Calu3 (cell line): ENCODE measurements at regions not wholly inside any gene's neighbourhood (a gene's known extent, or its start where the extent isn't known, plus 50 kb on each side); places are given as distances from the start of the nearest gene placed in this dataset.
A peak's percentile ranks its signal among the peaks of the same experiment; 100 is the strongest.

ENCODE experiments used
- BruUV-seq: library from RNA; stranded (reverse); fragments of 400-500 nt; replicated peaks from 2 replicates; lab custom pipeline; 2021; lab: Mats Ljungman, UMichigan
- CTCF ChIA-PET: fragments of 300-600 bp; sonication (Branson Sonifier 250); formaldehyde crosslinking; loops from one replicate; lab custom pipeline; 2022; ENCODE audit warnings: antibody characterized with exemption; lab: Charles Lee
- DNase-seq: peaks from one replicate; pipeline ENCODE4 v3.0.0; 2022
- H3K27ac Mint-ChIP-seq: one replicate; pipeline ENCODE4 v1.8.0; 2022; ENCODE audit warnings: mixed read lengths; ENCODE audit not compliant: unreplicated experiment
- H3K27me3 Mint-ChIP-seq: one replicate; pipeline ENCODE4 v1.8.0; 2022; ENCODE audit warnings: mixed read lengths; ENCODE audit not compliant: unreplicated experiment
- H3K36me3 Mint-ChIP-seq: one replicate; pipeline ENCODE4 v1.8.0; 2022; ENCODE audit warnings: mild to moderate bottlenecking, moderate library complexity, mixed read lengths; ENCODE audit not compliant: insufficient read depth, unreplicated experiment
- H3K4me1 Mint-ChIP-seq: one replicate; pipeline ENCODE4 v1.8.0; 2022; ENCODE audit warnings: mild to moderate bottlenecking, low read depth, mixed read lengths; ENCODE audit not compliant: unreplicated experiment
- H3K4me3 Mint-ChIP-seq: one replicate; pipeline ENCODE4 v1.8.0; 2022; ENCODE audit warnings: mild to moderate bottlenecking, low read depth, moderate library complexity, mixed read lengths; ENCODE audit not compliant: unreplicated experiment
- H3K9me3 Mint-ChIP-seq: one replicate; pipeline ENCODE4 v1.8.0; 2022; ENCODE audit warnings: low read depth, mixed read lengths; ENCODE audit not compliant: unreplicated experiment
- intact Hi-C: fragments of 100-400 bp; cut with micrococcal nuclease; formaldehyde crosslinking; loops from one replicate; pipeline ENCODE4 v1.10.0; 2022; ENCODE audit not compliant: unreplicated experiment
- TF ChIP-seq, protein P1 (sequence below): fragments of 200-600 bp; IDR thresholded peaks from one replicate; pipeline ENCODE4 v1.8.0; 2022; ENCODE audit warnings: antibody characterized with exemption; ENCODE audit not compliant: unreplicated experiment

DNA sequence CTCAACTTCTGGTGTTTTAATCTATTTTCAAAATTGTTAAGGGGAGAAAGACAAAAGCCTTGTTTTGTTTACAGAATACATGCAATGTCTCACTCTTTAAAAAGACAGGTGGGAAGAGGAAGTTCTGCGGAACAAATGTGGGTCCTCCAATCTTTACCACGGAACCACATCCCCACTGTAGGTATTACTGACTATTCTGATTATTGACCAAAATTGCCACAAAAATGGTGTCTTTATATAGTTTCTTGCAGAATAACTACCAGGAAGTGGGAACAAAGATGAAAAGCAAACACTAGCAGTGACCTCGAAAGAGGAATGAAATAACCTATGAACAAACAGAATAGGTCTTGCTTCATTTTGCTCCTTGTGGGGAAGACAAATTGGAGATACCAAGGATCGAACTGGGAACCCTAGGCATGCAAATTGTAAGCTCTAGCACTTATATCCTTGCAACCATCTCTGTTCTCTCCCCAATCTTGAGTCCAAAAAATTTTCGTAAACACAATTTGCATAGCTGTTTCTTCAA, 106.7 kb downstream of the GPX5 start:
- Mint-ChIP-seq H3K4me1 (peaks cover 14% of the 10 kb centered on the region), H3K4me3 (no peak overlapping the region), H3K9me3 (no peaks in the 10 kb centered on the region), H3K27ac (no peak overlapping the region), H3K27me3 (peaks cover 33% of the 10 kb centered on the region), H3K36me3 (peaks cover 5% of the 10 kb centered on the region)
- CTCF ChIA-PET, result no interaction called here
- TF ChIP-seq, protein P1, sequence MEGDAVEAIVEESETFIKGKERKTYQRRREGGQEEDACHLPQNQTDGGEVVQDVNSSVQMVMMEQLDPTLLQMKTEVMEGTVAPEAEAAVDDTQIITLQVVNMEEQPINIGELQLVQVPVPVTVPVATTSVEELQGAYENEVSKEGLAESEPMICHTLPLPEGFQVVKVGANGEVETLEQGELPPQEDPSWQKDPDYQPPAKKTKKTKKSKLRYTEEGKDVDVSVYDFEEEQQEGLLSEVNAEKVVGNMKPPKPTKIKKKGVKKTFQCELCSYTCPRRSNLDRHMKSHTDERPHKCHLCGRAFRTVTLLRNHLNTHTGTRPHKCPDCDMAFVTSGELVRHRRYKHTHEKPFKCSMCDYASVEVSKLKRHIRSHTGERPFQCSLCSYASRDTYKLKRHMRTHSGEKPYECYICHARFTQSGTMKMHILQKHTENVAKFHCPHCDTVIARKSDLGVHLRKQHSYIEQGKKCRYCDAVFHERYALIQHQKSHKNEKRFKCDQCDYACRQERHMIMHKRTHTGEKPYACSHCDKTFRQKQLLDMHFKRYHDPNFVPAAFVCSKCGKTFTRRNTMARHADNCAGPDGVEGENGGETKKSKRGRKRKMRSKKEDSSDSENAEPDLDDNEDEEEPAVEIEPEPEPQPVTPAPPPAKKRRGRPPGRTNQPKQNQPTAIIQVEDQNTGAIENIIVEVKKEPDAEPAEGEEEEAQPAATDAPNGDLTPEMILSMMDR, result no peak
- intact Hi-C loops, result no loop called here
- BruUV-seq, result no TSS peak
- no peak for DNase-seq

DNA sequence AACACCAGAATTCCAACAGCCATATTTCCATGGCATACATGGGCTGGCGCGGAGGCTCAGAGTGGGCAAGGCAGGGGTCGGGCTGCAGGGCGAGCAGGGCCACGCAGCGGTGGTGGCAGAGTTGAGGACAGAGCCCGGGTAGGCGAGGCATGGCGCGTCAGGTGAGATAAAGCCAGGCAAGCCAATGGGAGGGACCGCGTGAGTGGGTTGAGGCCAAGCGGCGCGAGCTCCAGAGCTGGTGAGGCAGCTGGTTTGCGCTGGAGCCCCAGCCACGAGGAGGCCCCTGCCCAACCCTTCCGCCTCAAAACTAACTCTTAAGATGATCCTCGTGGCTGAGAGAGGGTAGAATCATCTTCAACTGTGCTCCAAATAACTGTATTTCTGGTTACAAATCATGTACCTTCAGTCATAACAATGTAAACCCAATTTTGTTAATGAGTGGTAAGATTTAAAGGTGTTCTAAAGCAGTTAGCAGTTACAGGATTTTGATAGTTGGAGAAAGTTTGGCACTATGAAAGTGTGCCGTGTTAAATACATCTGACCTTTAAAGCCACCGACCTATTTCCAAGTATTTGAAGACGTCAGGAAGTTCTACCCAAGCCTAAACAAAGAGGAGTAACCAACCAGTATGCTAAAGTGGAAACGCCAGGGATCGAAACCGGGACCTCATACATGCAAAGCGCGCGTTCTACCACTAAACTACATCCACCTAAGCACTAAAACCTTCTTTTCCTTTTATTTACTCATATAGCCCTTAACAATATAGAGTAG, 107.9 kb downstream of the GPX5 start:
- intact Hi-C loops, result no loop called here
- BruUV-seq, result no TSS peak
- TF ChIP-seq, protein P1, result no peak
- no peak for DNase-seq
- Mint-ChIP-seq H3K9me3 (no peaks in the 10 kb centered on the region), H3K27me3 (peaks cover 37% of the 10 kb centered on the region), H3K4me1 (peaks cover 14% of the 10 kb centered on the region), H3K4me3 (no peak overlapping the region), H3K27ac (no peak overlapping the region), H3K36me3 (peaks cover 5% of the 10 kb centered on the region)
- CTCF ChIA-PET, result no interaction called here

DNA sequence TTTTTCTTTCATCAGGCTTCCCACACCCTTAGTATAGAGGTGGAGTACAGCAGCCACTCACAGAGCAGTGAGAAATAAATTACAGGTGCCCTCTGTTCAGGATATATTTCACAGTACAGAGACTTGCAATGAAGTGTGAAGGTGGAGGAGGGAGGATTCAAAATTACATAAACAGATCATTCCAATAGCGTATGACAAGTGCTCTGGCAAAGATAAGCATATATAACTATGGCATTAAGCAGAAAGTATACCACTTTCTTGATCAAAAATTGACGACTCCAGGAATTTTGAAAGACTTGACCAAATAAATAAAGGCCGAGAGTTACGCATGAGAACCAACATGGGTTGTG, 108.7 kb downstream of the GPX5 start:
- BruUV-seq, result no TSS peak
- intact Hi-C loops, result no loop called here
- DNase-seq, result no peak
- no peak overlapping the region for H3K27ac Mint-ChIP-seq
- H3K9me3 Mint-ChIP-seq, result no peaks in the 10 kb centered on the region
- TF ChIP-seq, protein P1, result no peak
- H3K36me3 Mint-ChIP-seq, result peaks cover 5% of the 10 kb centered on the region
- H3K4me3 Mint-ChIP-seq, result peak overlapping the region; percentile 70
- peaks cover 37% of the 10 kb centered on the region for H3K27me3 Mint-ChIP-seq
- H3K4me1 Mint-ChIP-seq, result peaks cover 14% of the 10 kb centered on the region
- CTCF ChIA-PET, result no interaction called here

DNA sequence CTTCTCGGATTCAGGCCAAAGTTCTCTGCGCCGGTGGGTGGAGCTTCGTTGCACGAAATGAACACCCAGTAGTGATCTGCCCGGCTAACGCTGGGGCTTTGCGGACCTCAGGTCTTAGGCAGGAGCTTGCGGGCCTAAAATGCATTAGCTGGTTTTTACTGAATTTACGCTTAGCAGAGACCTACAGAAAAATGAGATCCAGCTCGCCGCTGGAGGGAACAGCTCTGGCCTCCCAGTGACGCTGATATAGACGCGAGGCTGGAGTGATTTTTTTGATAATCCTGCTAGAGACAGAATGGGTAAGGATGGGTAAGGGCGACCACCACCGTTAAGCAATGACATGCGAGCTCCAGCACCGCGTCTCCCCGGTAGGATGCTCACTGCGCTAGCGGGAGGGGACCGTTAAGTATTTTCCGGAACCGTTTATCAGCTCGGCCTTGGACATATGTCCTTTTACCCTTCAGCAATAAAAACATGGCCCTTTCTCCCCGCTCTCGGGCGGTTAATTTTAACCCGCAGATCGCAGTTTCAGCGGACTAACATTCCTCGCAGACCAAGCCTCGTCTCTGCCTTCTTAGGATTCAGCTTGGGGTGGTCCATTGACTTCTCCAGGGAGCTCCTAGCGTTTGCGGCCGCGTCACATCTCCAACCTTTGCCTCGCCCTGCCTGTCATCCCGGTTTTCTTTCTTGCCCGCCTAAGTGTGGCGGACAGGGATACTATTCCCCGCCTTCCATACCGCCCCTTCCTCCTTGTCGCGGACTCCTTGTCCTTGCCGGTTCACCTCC, 109.3 kb downstream of the GPX5 start:
- peaks cover 5% of the 10 kb centered on the region for H3K36me3 Mint-ChIP-seq
- CTCF ChIA-PET, result no interaction called here
- intact Hi-C loops, result no loop called here
- peaks cover 37% of the 10 kb centered on the region for H3K27me3 Mint-ChIP-seq
- H3K4me1 Mint-ChIP-seq, result peaks cover 14% of the 10 kb centered on the region
- no peak for DNase-seq
- no peaks in the 10 kb centered on the region for H3K9me3 Mint-ChIP-seq
- H3K4me3 Mint-ChIP-seq, result peak overlapping the region; percentile 70
- no peak overlapping the region for H3K27ac Mint-ChIP-seq
- TF ChIP-seq, protein P1, result no peak
- BruUV-seq, result no TSS peak
